ENCODE measurements at regions not wholly inside any gene's neighbourhood (a gene's known extent, or its start where the extent isn't known, plus 50 kb on each side); places are given as distances from the start of the nearest gene placed in this dataset.

- no peak for TF ChIP-seq CTCF (IDR thresholded peaks at IDR 0.05; ENCODE audit: insufficient read depth, low read depth, low read length)
- no peak for TF ChIP-seq EZH2 (IDR thresholded peaks at IDR 0.05; ENCODE audit: insufficient read depth, low read length)
Measured at GRCh38 chr7:96774358-96774757, 64.7 kb upstream of the SEM1 start.
